Right lung (tissue), 2 donors: ENCODE measurements at regions not wholly inside any gene's neighbourhood (a gene's known extent, or its start where the extent isn't known, plus 50 kb on each side); places are given as distances from the start of the nearest gene placed in this dataset.

ENCODE experiments used
- DNase-seq, 2 donors: peaks; one replicate each; pipeline ENCODE4 v3.0.0-alpha.2; 2013

- DNase-seq = no peak
Observed at GRCh38 chr12:24473097-24473496, 475.8 kb downstream of the BCAT1 start.

DNA sequence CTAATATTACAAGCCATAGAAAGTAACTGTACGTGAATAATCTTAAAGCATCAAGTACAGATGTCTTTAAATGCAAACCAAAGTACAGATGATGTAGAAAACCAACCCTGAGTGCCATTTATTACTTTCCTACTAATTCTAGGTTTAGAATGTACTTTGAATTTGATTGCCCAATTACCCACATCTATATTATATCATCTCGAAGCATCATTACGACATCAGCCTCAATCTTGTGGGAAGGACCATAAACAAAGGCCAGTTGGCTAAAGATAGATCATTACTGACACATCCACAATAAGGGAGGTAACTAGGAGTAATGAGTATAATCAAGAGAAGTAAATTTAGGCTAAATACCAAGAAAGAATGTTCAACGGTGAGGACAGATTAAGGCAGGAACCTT is 478.9 kb downstream of the BCAT1 start:
- DNase-seq = no peak

DNA sequence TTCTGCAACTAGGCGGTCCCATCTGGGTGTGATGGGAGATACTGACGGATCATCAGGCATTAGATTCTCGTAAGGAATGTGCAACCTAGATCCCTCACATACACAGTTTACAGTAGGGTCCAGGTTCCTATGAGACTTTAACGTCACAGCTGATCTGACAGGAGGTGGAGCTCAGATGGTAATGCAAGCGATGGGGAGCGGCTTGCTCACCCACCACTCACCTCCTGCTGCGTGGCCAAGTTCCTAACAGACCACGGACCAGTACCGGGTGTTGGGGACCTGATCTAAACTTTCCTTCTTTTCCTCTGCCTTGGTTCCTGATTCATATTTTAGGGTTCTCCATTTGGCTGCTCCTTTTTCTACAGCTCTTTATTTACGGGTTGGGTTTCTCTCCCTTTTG is 479.8 kb downstream of the BCAT1 start:
- no peak for DNase-seq

DNA sequence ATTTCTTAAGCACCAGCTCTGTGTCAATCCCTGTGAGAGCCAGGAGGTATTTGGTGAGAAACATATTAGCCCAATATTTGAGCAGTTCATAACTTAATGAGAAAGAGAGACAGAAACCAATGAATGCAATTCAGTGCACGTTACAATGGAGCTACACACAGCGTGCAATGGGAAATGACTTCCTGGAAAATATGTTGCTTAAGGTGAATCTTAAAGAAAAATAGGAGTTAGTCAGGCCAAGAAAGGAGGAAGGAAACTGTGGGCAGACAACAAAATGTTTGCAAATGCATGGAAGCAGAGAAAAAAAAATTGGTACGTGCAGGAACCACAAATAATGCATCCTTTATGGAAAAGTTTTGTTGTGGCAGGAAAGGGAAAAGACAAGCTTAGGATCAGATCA is 481.7 kb downstream of the BCAT1 start:
- no peak for DNase-seq

GRCh38 chr12:24463375-24463774 is 485.5 kb downstream of the BCAT1 start:
- DNase-seq = no peak

- DNase-seq = no peak
Observed at GRCh38 chr12:24462946-24463345, 486.0 kb downstream of the BCAT1 start.

- no peak for DNase-seq
Observed at GRCh38 chr12:24460506-24460905, 488.4 kb downstream of the BCAT1 start.

GRCh38 chr12:24460099-24460498 is 488.8 kb downstream of the BCAT1 start:
- DNase-seq = no peak

- no peak for DNase-seq
Observed at GRCh38 chr12:24455811-24456210, 493.1 kb downstream of the BCAT1 start.

DNA sequence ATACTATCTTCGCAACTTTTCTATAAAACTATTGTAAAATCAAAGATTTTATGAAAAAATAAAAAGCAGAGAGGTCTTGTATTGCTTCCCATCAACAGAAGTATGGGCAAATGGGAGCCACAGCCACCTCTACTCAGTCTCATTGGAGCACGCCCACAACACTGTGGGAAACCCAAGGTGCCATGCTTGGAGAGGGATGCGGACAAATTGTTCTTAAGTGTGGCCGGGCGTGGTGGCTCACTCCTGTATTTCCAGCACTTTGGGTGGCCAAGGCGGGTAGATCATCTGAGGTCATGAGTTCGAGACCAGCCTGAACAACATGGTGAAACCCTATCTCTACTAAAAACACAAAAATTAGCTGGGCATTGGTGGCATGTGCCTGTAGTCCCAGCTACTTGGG is 498.2 kb upstream of the SOX5 start:
- DNase-seq = no peak

- DNase-seq = no peak
Observed at GRCh38 chr12:24446287-24446686, 496.8 kb upstream of the SOX5 start.

GRCh38 chr12:24444634-24445033 is 495.2 kb upstream of the SOX5 start:
- no peak for DNase-seq

DNA sequence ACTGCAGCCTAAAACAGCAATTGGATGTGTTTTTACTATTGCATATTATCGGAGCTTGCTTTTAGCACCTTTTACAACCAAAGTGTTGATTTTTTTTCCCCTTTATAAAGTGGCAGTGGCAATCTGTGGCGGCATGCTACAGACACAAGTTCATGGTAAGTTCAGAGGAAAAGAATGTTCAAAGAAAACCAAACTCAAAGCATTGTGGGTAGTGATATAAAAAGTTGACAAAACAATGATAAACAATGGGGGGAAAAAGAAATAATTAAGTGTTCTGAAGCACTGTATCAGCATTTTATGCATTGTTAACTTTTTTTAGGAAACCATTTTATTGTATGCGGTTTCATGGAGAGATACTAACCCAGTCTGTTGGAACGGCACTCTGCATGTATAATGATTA is 492.0 kb upstream of the SOX5 start:
- DNase-seq = peak in 1 of 2 donors; percentile 31

DNA sequence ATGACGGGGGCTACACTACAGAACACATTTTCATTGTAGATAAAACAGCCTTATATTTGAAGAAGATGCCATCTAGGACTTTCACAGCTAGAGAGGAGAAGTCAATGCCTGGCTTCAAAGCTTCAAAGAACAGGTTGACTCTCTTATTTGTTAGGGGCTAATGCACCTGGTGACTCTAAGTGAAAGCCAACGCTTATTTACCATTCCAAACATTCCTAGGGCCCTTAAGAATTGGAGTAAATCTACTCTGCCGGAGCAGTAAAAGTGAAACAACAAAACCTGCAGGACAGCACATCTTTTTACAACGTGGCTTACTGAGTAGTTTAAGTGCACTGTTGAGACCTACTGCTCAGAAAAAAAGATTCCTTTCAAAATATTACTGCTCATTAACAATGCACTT is 487.2 kb upstream of the SOX5 start:
- no peak for DNase-seq

DNA sequence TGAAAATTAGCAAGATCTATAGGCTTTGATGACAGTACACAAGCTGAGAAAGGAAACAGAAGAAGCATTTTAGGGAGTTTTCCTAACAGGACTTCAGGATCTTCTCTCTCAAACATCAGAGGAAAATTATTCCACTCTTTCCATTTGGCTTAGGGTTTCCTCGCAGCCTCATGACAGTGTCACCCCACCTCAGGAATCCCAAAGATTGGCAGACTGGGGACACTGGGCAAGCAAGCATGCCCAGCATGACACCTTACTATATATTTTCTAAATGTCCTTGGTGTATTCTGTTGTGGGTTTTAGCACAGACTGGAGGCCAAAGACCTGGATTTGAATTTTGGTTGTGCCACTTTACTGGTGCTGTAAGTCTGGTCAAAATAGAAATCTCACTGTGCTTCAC is 482.4 kb upstream of the SOX5 start:
- no peak for DNase-seq

DNA sequence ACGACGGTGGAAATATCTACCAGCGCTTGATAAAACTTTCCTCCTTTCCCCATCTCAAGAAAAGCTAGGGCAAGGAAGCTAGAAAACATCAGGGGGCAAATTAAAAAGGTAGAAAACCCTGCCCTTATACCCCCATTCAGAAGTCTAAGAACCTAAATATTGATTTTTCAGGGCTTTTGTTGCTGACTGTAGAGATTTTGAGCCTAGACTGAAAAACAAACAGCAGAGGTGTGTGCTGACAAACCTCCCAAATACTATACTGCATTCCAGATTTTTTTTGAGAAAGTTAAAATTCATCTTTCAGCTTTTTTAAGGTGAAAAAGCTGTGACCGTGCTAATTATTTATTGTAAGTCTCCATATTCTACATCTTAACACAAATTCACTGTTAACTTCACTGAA is 478.3 kb upstream of the SOX5 start:
- no peak for DNase-seq

DNA sequence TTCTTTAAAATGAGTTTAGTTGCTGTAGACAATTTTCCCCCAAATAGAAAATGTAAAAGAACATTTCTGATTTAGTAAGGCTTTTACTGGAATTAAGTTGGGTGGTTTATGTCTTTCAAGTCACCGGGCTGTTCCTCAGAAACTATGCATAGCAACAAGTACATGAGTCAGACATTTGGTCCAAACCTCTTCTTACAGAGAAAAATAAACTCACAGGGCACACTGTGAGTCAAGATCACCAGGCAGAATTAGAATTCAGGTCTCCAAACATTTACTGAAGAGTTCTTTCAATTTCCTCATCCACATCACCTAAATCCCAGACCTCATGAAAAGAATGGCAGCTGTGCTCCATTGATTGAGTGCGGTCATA is 476.1 kb upstream of the SOX5 start:
- DNase-seq = no peak

- no peak for DNase-seq
Observed at GRCh38 chr12:24424889-24425600, 475.6 kb upstream of the SOX5 start.

- no peak for DNase-seq
Observed at GRCh38 chr12:24424376-24424775, 474.9 kb upstream of the SOX5 start.

DNA sequence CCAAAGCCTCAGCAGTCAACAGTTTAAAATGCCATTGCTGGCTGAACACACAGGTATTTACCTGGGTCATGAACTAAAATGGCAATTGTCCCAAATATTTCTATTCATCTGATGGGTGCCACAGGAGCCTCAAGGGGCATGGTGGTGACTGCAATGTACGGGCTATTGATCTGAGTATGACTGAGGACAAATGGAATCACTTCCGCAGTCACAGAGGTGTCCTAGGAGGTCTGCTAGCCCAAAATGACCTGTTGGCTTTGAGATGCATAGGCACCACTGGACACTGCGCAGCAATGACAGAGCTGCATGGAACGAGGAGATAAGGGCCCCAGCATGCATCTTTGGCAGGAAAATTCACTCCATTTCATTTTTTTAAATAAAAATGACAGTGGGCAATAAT is 474.1 kb upstream of the SOX5 start:
- no peak for DNase-seq

DNA sequence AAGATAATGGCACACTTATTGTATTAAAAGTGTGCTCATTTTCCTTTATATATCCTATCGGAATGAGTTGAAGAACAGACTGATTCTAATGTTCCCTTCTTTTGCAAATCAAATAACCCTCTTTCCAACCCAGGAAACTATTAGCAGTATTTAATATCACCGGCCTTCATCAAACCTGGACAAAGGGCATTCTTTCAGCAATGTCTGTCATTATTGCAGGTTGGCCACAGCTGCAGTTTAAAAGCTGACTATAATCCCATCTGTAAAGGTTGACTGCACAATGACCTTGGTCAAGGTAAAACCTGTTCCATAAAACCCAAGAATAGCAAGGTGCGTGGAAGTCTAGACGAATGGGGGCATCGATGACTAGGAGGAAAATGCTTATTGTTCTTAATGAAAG is 472.3 kb upstream of the SOX5 start:
- DNase-seq = no peak

GRCh38 chr12:24418157-24418556 is 468.7 kb upstream of the SOX5 start:
- DNase-seq = no peak

DNA sequence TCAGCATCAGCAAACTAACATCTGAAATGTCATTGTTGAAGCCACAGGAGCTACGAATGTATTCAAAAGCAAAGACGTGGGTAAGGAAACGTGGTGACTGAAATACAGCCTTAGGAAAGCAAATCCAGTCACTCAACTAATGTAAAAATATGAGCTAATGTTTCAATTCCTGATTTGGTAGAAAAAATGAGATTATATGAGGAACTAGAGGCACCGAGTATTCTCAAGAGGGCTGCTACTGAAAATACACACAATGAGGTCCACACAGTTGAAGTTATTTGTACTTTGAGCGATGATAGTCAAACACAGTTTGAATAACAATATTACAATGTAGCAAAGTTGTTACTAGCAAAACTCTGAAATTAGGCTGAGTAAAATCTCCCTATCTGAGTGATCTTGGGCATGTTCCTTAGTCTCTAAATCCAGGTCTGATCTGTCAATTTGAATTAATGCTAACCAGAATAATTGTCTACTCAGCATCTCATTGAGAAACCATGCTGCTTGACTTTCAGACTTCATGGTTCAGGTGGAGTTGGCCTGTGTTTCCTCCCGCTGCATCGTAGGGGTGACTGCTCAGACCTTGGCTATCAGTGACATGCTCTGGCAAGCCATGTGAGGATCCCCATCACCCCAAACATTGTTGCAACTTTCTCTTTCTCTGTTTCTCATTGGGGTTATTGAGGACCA is 467.1 kb upstream of the SOX5 start:
- no peak for DNase-seq

- no peak for DNase-seq
Observed at GRCh38 chr12:24415934-24416333, 466.5 kb upstream of the SOX5 start.
